Stomach (tissue), 4 donors: ENCODE measurements at regions not wholly inside any gene's neighbourhood (a gene's known extent, or its start where the extent isn't known, plus 50 kb on each side); places are given as distances from the start of the nearest gene placed in this dataset.

Source experiments
- CTCF ChIP-seq, 7 experiments: fragments of 450-650 bp in 4 of 7; fragments of 200-600 bp in 3 of 7; sonication (generic) in 3 of 7; IDR thresholded peaks; one replicate each; pipeline ENCODE4 v1.5.1; 2016 to 2019; ENCODE audit warnings: antibody characterized with exemption in 7 of 7, control low read depth in 2 of 7, mild to moderate bottlenecking in 1 of 7
- POLR2A ChIP-seq, 4 donors: fragments of 450-650 bp; IDR thresholded peaks; one replicate each; pipeline ENCODE4 v1.6.1; 2016; ENCODE audit warnings: antibody characterized with exemption in 4 of 4, control low read depth in 2 of 4, mild to moderate bottlenecking in 1 of 4, moderate library complexity in 1 of 4
- POLR2AphosphoS5 ChIP-seq, 3 donors: sonication (generic); formaldehyde crosslinking; IDR thresholded peaks; one replicate each; pipeline ENCODE4 v1.6.1; 2016; ENCODE audit warnings: antibody characterized with exemption in 3 of 3

GRCh38 chr1:105442901-105443300, 1613.6 kb upstream of the PRMT6 start:
- TF ChIP-seq POLR2A (IDR thresholded peaks at IDR 0.05), result no peak
- no peak for TF ChIP-seq CTCF (IDR thresholded peaks at IDR 0.05)
- no peak for TF ChIP-seq POLR2AphosphoS5 (IDR thresholded peaks at IDR 0.05)
